GM20000 (cell line): ENCODE measurements at regions not wholly inside any gene's neighbourhood (a gene's known extent, or its start where the extent isn't known, plus 50 kb on each side); places are given as distances from the start of the nearest gene placed in this dataset.

Experiments
- DNase-seq: peaks from one replicate; pipeline ENCODE4 v3.0.0; 2012; ENCODE audit warnings: low spot score
- TF ChIP-seq, protein P1 (sequence below): IDR thresholded peaks from 2 replicates; pipeline ENCODE4 v1.5.1; 2012; ENCODE audit warnings: mild to moderate bottlenecking, control low read depth; ENCODE audit errors: extremely low read depth, missing control alignments

DNA sequence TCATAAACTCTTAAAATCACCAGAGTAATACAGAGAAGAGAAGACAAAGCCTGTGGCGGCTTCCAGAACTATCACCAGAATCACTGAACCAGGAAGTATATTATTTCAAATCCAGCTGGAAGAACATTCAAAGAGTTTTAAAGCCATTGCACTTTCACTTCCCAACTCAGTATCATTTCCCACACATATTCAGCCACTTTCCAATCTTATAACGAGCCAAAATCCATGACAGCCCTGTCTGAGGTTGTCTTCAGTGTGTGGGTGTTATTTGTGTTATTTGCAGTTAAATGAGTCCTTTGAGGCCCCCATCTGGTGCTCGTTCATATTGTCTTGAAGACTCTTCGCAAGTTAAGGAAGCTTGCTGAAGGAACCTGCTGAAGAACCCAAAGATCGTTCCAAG lies 559.9 kb downstream of the TSN start:
- TF ChIP-seq, protein P1, sequence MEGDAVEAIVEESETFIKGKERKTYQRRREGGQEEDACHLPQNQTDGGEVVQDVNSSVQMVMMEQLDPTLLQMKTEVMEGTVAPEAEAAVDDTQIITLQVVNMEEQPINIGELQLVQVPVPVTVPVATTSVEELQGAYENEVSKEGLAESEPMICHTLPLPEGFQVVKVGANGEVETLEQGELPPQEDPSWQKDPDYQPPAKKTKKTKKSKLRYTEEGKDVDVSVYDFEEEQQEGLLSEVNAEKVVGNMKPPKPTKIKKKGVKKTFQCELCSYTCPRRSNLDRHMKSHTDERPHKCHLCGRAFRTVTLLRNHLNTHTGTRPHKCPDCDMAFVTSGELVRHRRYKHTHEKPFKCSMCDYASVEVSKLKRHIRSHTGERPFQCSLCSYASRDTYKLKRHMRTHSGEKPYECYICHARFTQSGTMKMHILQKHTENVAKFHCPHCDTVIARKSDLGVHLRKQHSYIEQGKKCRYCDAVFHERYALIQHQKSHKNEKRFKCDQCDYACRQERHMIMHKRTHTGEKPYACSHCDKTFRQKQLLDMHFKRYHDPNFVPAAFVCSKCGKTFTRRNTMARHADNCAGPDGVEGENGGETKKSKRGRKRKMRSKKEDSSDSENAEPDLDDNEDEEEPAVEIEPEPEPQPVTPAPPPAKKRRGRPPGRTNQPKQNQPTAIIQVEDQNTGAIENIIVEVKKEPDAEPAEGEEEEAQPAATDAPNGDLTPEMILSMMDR, result no peak
- no peak for DNase-seq

DNA sequence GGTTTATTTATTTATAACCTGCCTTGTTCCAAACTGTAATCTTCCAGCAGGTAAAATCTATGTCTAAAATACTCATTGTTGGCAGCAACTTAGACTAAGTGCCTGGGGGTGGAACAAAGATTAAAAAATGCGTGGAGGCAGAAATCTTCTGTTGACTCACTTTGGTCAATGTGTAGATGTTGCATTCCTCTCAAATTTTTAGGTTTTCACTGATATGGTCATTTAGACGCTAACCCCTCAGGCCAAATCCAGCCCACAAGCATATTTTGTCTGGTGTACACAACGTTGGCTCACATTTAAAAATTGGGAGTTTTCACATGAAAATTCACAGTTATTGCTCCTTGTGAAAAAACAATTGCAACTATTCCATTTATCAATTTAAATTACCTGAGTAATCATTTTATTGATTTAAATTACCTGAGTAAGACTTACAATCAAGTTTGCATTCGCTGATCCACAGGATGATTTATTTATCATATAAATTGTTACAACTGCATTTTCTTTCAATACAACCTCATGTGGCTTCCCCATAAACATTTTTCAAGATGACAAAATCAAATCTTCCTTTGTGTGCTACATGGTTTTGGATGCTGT lies 564.2 kb downstream of the TSN start:
- TF ChIP-seq, protein P1, result no peak
- DNase-seq, result no peak

DNA sequence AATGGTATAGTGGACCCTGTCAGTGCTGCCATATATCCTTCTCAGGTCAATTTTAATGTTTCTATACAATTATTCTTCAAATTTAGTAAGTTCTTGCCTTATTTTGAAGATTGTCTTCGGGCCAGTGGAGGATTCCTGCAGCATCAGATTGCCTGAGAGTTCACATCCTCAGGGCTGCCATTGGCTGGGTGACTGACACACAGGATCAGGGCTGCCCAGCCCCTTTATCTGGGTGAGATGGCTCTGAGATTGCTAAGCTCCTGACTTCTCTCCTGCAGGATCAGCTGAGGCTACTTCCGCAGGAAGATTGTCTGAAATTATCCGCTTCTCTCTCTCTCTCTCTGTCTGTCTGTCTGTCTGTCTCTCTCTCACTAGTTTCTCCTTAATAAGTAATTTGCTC lies 567.4 kb downstream of the TSN start:
- TF ChIP-seq, protein P1, result no peak
- DNase-seq, result no peak

DNA sequence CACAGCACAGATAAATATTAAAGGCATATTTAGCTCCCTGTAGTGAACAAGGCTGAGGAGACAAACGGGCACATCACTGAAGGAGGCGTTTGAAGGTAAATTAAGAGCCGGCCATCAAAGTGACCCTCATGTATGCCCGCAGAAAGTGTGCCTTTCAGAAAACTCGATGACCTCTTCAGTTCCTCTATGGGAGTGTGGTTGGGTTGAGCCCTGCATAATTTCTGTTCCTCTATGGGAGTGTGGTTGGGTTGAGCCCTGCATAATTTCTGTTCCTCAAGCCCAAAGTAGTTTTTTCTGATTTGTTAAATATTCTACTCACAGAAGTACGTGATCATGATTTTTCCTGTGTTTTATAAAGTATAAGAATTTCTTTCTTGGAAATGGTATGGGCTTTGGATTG lies 568.5 kb downstream of the TSN start:
- TF ChIP-seq, protein P1, result no peak
- no peak for DNase-seq

DNA sequence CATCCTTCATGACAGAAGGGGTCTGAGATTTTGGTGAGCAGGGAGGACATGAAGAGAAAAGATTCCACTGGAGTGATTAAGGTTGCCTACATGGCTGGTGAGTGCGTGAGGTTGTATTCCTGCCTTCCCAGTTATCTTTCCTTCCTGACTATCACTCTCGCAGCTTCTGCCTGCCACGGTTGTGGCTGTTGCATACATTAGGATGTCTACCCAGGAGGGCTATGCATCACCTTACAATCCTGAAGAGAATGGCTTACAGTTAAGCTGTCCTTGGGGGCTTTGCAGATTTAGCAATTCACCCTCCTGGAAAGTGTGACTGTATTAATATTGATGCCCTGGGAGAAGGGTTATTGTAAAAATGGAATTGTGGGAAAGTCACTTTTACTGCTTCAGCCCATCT lies 571.0 kb downstream of the TSN start:
- DNase-seq, result no peak
- TF ChIP-seq, protein P1, result no peak

DNA sequence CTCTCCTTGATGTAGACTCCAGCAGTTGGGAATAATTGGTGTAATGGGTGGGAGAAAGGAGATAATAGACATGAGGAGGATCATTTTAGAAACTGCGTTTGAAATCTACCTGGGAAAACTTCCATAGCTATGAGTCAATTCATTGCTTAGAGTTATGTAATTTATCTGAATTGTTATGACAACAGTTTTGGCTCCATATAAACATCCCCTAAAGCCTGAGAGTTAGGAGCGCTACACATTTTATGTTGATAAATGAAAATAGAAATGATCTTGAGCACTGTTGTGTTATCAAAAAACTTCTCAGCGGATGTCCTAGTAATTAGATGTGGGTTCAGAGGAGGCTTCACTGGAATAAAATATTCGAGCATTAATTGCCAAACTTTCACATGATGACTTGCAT lies 573.4 kb downstream of the TSN start:
- DNase-seq, result no peak

DNA sequence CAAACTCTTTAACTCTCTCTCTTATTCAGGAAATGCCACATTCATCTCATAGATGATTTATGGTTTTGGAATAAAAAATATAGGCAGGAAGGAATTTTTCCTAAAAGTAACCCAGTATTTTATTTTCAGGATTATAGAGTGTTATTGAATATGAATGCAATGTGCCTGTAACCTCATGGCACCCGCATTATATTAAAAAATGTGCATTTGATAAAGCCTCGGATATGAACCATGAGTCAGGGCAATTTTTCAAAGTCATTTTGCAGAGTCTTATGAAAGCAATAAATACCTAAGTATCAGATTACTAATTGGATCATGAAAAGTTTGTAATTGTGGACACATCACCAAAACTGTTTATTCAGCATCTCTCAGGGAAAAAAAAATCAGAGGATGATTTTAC lies 573.8 kb downstream of the TSN start:
- TF ChIP-seq, protein P1, result no peak
- no peak for DNase-seq

More for the DNA sequence above, 573.4 kb downstream of the TSN start:
- TF ChIP-seq, protein P1, result no peak
